ENCODE measurements at regions not wholly inside any gene's neighbourhood (a gene's known extent, or its start where the extent isn't known, plus 50 kb on each side); places are given as distances from the start of the nearest gene placed in this dataset.
A peak's percentile ranks its signal among the peaks of the same experiment; 100 is the strongest.

DNA sequence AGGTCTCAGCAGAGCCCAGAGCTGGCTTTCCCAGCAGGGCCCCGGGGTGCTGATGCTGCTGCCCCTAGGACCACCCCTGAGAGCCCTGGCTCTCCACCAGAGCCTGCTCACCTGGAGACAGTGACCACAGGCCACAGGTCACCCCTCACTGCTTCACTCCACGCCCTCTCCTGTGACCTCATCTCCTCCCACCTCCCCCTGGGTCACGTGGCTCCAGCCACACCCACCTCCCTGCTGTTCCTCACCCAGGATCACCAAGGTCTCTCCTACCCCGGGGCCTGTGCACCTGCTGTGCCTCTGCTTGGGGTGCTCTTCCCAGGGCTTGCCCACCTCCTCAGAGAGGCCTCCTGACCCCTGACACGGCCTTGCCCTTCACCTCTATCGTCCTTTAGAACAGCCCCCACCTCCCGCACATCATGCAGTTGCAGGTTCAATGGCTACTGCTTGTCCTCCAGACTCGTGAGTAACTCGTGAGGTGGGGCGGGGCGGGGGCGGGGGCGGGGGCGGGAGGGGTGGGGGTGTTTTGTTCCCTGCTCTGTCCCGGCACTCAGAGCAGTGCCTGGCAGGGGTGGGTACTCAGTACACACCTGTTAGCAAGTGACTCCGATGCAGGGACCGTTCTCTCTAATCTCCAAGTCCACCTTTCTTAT, 468.0 kb downstream of the PREX1 start (continued):
- TF ChIP-seq, protein P1, sequence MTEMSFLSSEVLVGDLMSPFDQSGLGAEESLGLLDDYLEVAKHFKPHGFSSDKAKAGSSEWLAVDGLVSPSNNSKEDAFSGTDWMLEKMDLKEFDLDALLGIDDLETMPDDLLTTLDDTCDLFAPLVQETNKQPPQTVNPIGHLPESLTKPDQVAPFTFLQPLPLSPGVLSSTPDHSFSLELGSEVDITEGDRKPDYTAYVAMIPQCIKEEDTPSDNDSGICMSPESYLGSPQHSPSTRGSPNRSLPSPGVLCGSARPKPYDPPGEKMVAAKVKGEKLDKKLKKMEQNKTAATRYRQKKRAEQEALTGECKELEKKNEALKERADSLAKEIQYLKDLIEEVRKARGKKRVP (CRISPR knock-in tag; IDR thresholded peaks at IDR 0.05), result 0 out of 4 replicates have a peak, but pooled peaks of 1 of the 2 experiments have one; percentile 16
- TF ChIP-seq TFDP2 (CRISPR knock-in tag; IDR thresholded peaks at IDR 0.05), result no peak
- TF ChIP-seq XBP1 (CRISPR knock-in tag; IDR thresholded peaks at IDR 0.05), result no peak
- TF ChIP-seq, protein P2, sequence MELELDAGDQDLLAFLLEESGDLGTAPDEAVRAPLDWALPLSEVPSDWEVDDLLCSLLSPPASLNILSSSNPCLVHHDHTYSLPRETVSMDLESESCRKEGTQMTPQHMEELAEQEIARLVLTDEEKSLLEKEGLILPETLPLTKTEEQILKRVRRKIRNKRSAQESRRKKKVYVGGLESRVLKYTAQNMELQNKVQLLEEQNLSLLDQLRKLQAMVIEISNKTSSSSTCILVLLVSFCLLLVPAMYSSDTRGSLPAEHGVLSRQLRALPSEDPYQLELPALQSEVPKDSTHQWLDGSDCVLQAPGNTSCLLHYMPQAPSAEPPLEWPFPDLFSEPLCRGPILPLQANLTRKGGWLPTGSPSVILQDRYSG (CRISPR knock-in tag; IDR thresholded peaks at IDR 0.05), result no peak
- no peak for TF ChIP-seq NPAS2 (CRISPR knock-in tag; IDR thresholded peaks at IDR 0.05; ENCODE audit: borderline replicate concordance)
- TF ChIP-seq HOXA3 (CRISPR knock-in tag; IDR thresholded peaks at IDR 0.05), result peak; percentile 23; the same call in 1 of the 2 replicates
- TF ChIP-seq MXD3 (CRISPR knock-in tag; IDR thresholded peaks at IDR 0.05), result no peak
- no peak for TF ChIP-seq ZNF281 (CRISPR knock-in tag; IDR thresholded peaks at IDR 0.05; ENCODE audit: borderline replicate concordance)
- 0 out of 4 replicates have a peak, but pooled peaks of 1 of the 2 experiments have one; percentile 54 for TF ChIP-seq POLR2A (IDR thresholded peaks at IDR 0.05; ENCODE audit: insufficient read depth in 1 of 2, low read depth in 2 of 2, low read length in 2 of 2)
- TF ChIP-seq SNRNP70 (IDR thresholded peaks at IDR 0.05; ENCODE audit: low read depth, low read length), result no peak
- TF ChIP-seq, protein P3, sequence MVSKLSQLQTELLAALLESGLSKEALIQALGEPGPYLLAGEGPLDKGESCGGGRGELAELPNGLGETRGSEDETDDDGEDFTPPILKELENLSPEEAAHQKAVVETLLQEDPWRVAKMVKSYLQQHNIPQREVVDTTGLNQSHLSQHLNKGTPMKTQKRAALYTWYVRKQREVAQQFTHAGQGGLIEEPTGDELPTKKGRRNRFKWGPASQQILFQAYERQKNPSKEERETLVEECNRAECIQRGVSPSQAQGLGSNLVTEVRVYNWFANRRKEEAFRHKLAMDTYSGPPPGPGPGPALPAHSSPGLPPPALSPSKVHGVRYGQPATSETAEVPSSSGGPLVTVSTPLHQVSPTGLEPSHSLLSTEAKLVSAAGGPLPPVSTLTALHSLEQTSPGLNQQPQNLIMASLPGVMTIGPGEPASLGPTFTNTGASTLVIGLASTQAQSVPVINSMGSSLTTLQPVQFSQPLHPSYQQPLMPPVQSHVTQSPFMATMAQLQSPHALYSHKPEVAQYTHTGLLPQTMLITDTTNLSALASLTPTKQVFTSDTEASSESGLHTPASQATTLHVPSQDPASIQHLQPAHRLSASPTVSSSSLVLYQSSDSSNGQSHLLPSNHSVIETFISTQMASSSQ (IDR thresholded peaks at IDR 0.05; ENCODE audit: low read depth), result no peak
- TF ChIP-seq, protein P3 (CRISPR knock-in tag; IDR thresholded peaks at IDR 0.05; ENCODE audit: borderline replicate concordance), result no peak
- TF ChIP-seq ZNF296 (CRISPR knock-in tag; conservative IDR thresholded peaks at IDR 0.05), result 0 out of 2 replicates have a peak, but pooled peaks have one; percentile 30
- TF ChIP-seq ZBTB7A (CRISPR knock-in tag; IDR thresholded peaks at IDR 0.05), result 0 out of 2 replicates have a peak, but pooled peaks have one; percentile 30
- TF ChIP-seq RELA (CRISPR knock-in tag; IDR thresholded peaks at IDR 0.05), result no peak
- no peak for TF ChIP-seq ZSCAN25 (CRISPR knock-in tag; IDR thresholded peaks at IDR 0.05)
- TF ChIP-seq, protein P4, sequence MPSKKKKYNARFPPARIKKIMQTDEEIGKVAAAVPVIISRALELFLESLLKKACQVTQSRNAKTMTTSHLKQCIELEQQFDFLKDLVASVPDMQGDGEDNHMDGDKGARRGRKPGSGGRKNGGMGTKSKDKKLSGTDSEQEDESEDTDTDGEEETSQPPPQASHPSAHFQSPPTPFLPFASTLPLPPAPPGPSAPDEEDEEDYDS (CRISPR knock-in tag; IDR thresholded peaks at IDR 0.05), result no peak
- no peak for TF ChIP-seq PRMT3 (CRISPR knock-in tag; IDR thresholded peaks at IDR 0.05; ENCODE audit: borderline replicate concordance, low read depth)
- TF ChIP-seq GABPB1 (CRISPR knock-in tag; IDR thresholded peaks at IDR 0.05), result peak; percentile 42; the same call in 1 of the 2 replicates
